ENCODE measurements at regions not wholly inside any gene's neighbourhood (a gene's known extent, or its start where the extent isn't known, plus 50 kb on each side); places are given as distances from the start of the nearest gene placed in this dataset.

- no peak for DNase-seq (ENCODE audit: low spot score)
These were observed 145.7 kb upstream of the GLI2 start for GRCh38 chr2:120589771-120590608.

- no peak for DNase-seq (ENCODE audit: low spot score)
These were observed 144.8 kb upstream of the GLI2 start for GRCh38 chr2:120590841-120591240.

- DNase-seq (ENCODE audit: low spot score), result no peak
These were observed 144.1 kb upstream of the GLI2 start for GRCh38 chr2:120591572-120591971.

- DNase-seq (ENCODE audit: low spot score), result no peak
These were observed 143.6 kb upstream of the GLI2 start for GRCh38 chr2:120592084-120592483.

GRCh38 chr2:120593921-120594686 is 141.6 kb upstream of the GLI2 start:
- no peak for DNase-seq (ENCODE audit: low spot score)

- no peak for DNase-seq (ENCODE audit: low spot score)
These were observed 140.6 kb upstream of the GLI2 start for GRCh38 chr2:120594856-120595685.

GRCh38 chr2:120595739-120596138 is 139.9 kb upstream of the GLI2 start:
- DNase-seq (ENCODE audit: low spot score), result no peak

- DNase-seq (ENCODE audit: low spot score), result no peak
These were observed 139.4 kb upstream of the GLI2 start for GRCh38 chr2:120596191-120596811.

GRCh38 chr2:120596990-120597594 is 138.6 kb upstream of the GLI2 start:
- no peak for DNase-seq (ENCODE audit: low spot score)

GRCh38 chr2:120597595-120598193 is 138.0 kb upstream of the GLI2 start:
- DNase-seq (ENCODE audit: low spot score), result no peak

GRCh38 chr2:120598416-120598815 is 137.3 kb upstream of the GLI2 start:
- no peak for DNase-seq (ENCODE audit: low spot score)

- DNase-seq (ENCODE audit: low spot score), result no peak
These were observed 136.6 kb upstream of the GLI2 start for GRCh38 chr2:120599072-120599471.

- no peak for DNase-seq (ENCODE audit: low spot score)
These were observed 136.0 kb upstream of the GLI2 start for GRCh38 chr2:120599656-120600055.

- DNase-seq (ENCODE audit: low spot score), result no peak
These were observed 135.3 kb upstream of the GLI2 start for GRCh38 chr2:120600335-120600734.

GRCh38 chr2:120600786-120601185 is 134.9 kb upstream of the GLI2 start:
- DNase-seq (ENCODE audit: low spot score), result no peak

- DNase-seq (ENCODE audit: low spot score), result no peak
These were observed 134.1 kb upstream of the GLI2 start for GRCh38 chr2:120601566-120601965.

GRCh38 chr2:120602251-120602650 is 133.4 kb upstream of the GLI2 start:
- DNase-seq (ENCODE audit: low spot score), result no peak

GRCh38 chr2:120604767-120605166 is 130.9 kb upstream of the GLI2 start:
- DNase-seq (ENCODE audit: low spot score), result no peak

GRCh38 chr2:120605231-120605935 is 130.3 kb upstream of the GLI2 start:
- no peak for DNase-seq (ENCODE audit: low spot score)

- no peak for DNase-seq (ENCODE audit: low spot score)
These were observed 129.4 kb upstream of the GLI2 start for GRCh38 chr2:120606280-120606679.

GRCh38 chr2:120606931-120607330 is 128.7 kb upstream of the GLI2 start:
- DNase-seq (ENCODE audit: low spot score), result no peak

All from hematopoietic multipotent progenitor cell treated with erythropoietin and hydrocortisone succinate and interleukin-3 and kit ligand, for 17 days (in vitro differentiated cells).